ENCODE measurements at regions not wholly inside any gene's neighbourhood (a gene's known extent, or its start where the extent isn't known, plus 50 kb on each side); places are given as distances from the start of the nearest gene placed in this dataset.

DNA sequence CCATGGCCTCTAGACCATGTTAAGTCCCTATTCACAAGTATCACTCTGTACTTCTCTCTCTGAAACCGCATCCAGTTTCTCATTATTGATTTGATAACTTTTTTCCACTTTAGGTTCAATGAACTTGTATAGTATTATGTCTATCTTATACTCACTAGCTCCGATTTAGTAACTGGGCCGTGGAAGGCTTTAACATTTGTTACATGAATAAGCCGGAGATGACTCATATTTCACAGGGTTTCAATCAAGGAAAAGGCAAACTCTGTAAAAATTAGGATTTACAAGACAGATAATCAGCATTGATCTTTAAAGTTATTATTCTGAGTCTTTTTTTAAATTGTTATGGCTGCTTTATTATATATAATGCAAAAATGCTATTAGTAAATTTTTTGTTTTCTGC lies 662.2 kb upstream of the CNTN5 start:
- Histone ChIP-seq H3K9me1 (ENCODE audit: control insufficient read depth, extremely low read depth, insufficient read depth, low read length) (no peaks in the 10 kb centered on the region), H3K27ac (ENCODE audit: control insufficient read depth, insufficient read depth, low read length) (no peak overlapping the region), H3K9me3 (ENCODE audit: control insufficient read depth, low read depth, low read length) (no peaks in the 10 kb centered on the region), H4K20me1 (ENCODE audit: control insufficient read depth, extremely low read depth, insufficient read depth, low read length) (no peaks in the 10 kb centered on the region), H3K4me2 (ENCODE audit: control insufficient read depth, extremely low read depth, insufficient read depth, low read depth, low read length) (no peak overlapping the region), H3K4me3 (ENCODE audit: control insufficient read depth in 2 of 3, extremely low read depth in 1 of 3, insufficient read depth in 2 of 3, low read depth in 1 of 3, low read length in 3 of 3) (no peak overlapping the region), H3K9ac (ENCODE audit: control insufficient read depth, extremely low read depth, insufficient read depth, low read length) (no peak overlapping the region), H3K4me1 (ENCODE audit: control insufficient read depth, extremely low read depth, insufficient read depth, low read length) (no peaks in the 10 kb centered on the region), H3K79me2 (ENCODE audit: control insufficient read depth, insufficient read depth, low read length) (no peaks in the 10 kb centered on the region), H3K27me3 (ENCODE audit: control insufficient read depth, extremely low read depth, insufficient read depth, low read length) (no peaks in the 10 kb centered on the region), H3K36me3 (ENCODE audit: control insufficient read depth in 2 of 2, extremely low read depth in 1 of 2, insufficient read depth in 2 of 2, low read length in 2 of 2) (no peaks in the 10 kb centered on the region), H2AFZ (ENCODE audit: control insufficient read depth, low read length) (no peak overlapping the region)
- no peak for TF ChIP-seq EZH2 (IDR thresholded peaks at IDR 0.05; ENCODE audit: low read length)
- TF ChIP-seq, protein P1, sequence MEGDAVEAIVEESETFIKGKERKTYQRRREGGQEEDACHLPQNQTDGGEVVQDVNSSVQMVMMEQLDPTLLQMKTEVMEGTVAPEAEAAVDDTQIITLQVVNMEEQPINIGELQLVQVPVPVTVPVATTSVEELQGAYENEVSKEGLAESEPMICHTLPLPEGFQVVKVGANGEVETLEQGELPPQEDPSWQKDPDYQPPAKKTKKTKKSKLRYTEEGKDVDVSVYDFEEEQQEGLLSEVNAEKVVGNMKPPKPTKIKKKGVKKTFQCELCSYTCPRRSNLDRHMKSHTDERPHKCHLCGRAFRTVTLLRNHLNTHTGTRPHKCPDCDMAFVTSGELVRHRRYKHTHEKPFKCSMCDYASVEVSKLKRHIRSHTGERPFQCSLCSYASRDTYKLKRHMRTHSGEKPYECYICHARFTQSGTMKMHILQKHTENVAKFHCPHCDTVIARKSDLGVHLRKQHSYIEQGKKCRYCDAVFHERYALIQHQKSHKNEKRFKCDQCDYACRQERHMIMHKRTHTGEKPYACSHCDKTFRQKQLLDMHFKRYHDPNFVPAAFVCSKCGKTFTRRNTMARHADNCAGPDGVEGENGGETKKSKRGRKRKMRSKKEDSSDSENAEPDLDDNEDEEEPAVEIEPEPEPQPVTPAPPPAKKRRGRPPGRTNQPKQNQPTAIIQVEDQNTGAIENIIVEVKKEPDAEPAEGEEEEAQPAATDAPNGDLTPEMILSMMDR (optimal IDR thresholded peaks at IDR 0.05 in 1 of 3, IDR thresholded peaks at IDR 0.05 in 1 of 3, conservative IDR thresholded peaks at IDR 0.05 in 1 of 3; ENCODE audit: extremely low read depth in 1 of 3, insufficient read depth in 2 of 3, low read length in 3 of 3), result no peak
- no peak for FAIRE-seq
- dilution Hi-C loops (cut with MboI; ENCODE audit: extremely low pct_ligation_motif_present, low sequenced_read_pairs), result no loop called here
- DNase-seq (ENCODE audit: low read depth, low spot score), result no peak

DNA sequence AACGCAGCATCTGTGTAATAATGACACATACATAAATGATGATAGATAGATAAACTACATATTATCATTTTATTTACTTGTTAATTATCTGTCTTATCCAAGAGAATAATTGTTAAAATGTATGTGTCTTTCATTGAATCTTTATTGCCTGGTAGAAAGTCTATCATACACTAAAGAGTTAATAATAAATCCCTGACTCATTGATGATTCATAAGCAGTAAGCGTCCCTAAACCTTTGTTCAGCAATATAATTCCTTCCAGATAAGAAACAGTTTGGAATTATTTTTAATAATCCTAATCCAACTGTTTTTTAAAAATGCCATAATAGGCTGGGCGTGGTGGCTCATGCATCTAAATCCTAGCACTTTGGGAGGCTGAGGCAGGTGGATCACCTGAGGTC lies 655.6 kb upstream of the CNTN5 start:
- FAIRE-seq, result no peak
- dilution Hi-C loops (cut with MboI; ENCODE audit: extremely low pct_ligation_motif_present, low sequenced_read_pairs), result no loop called here
- Histone ChIP-seq H4K20me1 (ENCODE audit: control insufficient read depth, extremely low read depth, insufficient read depth, low read length) (no peaks in the 10 kb centered on the region), H3K9ac (ENCODE audit: control insufficient read depth, extremely low read depth, insufficient read depth, low read length) (no peak overlapping the region), H3K27ac (ENCODE audit: control insufficient read depth, insufficient read depth, low read length) (no peak overlapping the region), H2AFZ (ENCODE audit: control insufficient read depth, low read length) (no peak overlapping the region), H3K79me2 (ENCODE audit: control insufficient read depth, insufficient read depth, low read length) (no peaks in the 10 kb centered on the region), H3K4me3 (ENCODE audit: control insufficient read depth in 2 of 3, extremely low read depth in 1 of 3, insufficient read depth in 2 of 3, low read depth in 1 of 3, low read length in 3 of 3) (no peak overlapping the region), H3K27me3 (ENCODE audit: control insufficient read depth, extremely low read depth, insufficient read depth, low read length) (no peaks in the 10 kb centered on the region), H3K4me2 (ENCODE audit: control insufficient read depth, extremely low read depth, insufficient read depth, low read depth, low read length) (no peak overlapping the region), H3K36me3 (ENCODE audit: control insufficient read depth in 2 of 2, extremely low read depth in 1 of 2, insufficient read depth in 2 of 2, low read length in 2 of 2) (no peaks in the 10 kb centered on the region), H3K4me1 (ENCODE audit: control insufficient read depth, extremely low read depth, insufficient read depth, low read length) (no peaks in the 10 kb centered on the region), H3K9me3 (ENCODE audit: control insufficient read depth, low read depth, low read length) (no peaks in the 10 kb centered on the region), H3K9me1 (ENCODE audit: control insufficient read depth, extremely low read depth, insufficient read depth, low read length) (no peaks in the 10 kb centered on the region)
- no peak for DNase-seq (ENCODE audit: low read depth, low spot score)
- no peak for TF ChIP-seq EZH2 (IDR thresholded peaks at IDR 0.05; ENCODE audit: low read length)
- TF ChIP-seq, protein P1 (optimal IDR thresholded peaks at IDR 0.05 in 1 of 3, IDR thresholded peaks at IDR 0.05 in 1 of 3, conservative IDR thresholded peaks at IDR 0.05 in 1 of 3; ENCODE audit: extremely low read depth in 1 of 3, insufficient read depth in 2 of 3, low read length in 3 of 3), result no peak
